ENCODE measurements at regions not wholly inside any gene's neighbourhood (a gene's known extent, or its start where the extent isn't known, plus 50 kb on each side); places are given as distances from the start of the nearest gene placed in this dataset.

DNA sequence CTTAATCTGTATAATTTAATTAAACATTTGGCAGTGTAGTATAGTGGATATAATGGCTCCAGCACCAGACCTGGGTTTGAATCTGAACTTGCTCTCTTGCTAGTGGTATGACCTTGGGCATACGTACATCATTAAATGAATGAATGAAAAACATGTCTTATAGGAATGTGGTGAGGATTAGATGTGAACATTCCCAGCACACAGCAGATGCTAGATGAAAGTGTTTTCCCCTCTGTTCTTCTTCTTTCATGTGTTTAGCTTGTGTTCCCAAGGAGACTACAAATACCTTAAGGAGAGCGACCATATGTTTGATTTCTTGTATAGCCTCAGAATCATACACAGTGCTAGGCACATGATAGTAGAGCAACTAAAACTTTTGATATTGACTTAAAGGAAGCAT, 56.5 kb downstream of the CT47B1 start:
- no peak overlapping the region for H3K27ac ChIP-seq (ENCODE audit: low read depth, low read length)
- no peaks in the 10 kb centered on the region for H3K9me3 ChIP-seq (ENCODE audit: insufficient read depth, low read depth, low read length)
- WGBS: 66% methylated on average over 2 of the region's 2 CpGs
- H3K9ac ChIP-seq (ENCODE audit: low read depth, low read length): no peak overlapping the region
- H3K27me3 ChIP-seq (ENCODE audit: insufficient read depth, low read length): peaks cover 71% of the 10 kb centered on the region
- H3K4me3 ChIP-seq (ENCODE audit: low read length): no peak overlapping the region
- no peaks in the 10 kb centered on the region for H3K36me3 ChIP-seq (ENCODE audit: insufficient read depth, low read length)
- H3K4me1 ChIP-seq (ENCODE audit: insufficient read depth, low read length): no peaks in the 10 kb centered on the region

DNA sequence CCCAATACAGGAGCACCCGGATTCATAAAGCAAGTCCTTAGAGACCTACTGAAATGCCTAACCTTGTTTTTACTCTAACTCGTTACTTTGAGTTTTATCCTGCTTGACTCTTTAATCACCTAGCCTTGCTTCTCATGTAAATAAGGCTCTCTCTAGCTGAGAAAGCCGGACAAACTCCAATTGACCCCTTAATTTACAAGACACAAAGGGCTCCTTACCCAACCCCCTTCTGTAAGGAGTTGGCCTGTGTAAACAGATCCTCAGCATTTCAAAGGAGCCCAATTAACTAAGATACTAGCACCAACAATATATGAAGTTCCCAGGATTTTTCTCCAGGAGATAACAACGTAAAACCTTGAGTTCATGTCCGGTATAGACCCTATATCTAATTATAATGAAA, 61.7 kb downstream of the CT47B1 start:
- H3K36me3 ChIP-seq (ENCODE audit: insufficient read depth, low read length): no peaks in the 10 kb centered on the region
- WGBS: 3% methylated on average over 3 of the region's 5 CpGs

DNA sequence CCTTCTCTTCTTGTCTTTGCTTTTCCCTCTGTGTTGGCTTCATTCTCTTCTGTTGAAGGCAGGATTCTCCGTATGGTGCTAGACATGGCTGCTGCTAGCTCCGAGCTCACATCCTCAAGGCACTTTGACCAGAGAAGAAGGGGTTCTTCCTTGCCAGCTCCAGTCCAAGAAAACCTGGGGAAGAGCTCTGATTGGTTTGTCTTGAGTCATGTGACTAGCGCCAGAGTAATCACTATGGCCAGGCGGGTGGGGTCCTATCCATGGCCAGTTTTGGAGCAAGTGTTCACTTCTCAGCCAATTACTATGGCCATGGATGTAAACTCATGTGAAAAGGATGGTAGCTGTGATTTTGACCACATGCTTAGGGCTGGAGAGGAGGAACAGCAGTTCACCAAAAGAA, 74.2 kb downstream of the CT47B1 start:
- no peaks in the 10 kb centered on the region for H3K4me1 ChIP-seq (ENCODE audit: insufficient read depth, low read length)
- peaks cover 82% of the 10 kb centered on the region for H3K27me3 ChIP-seq (ENCODE audit: insufficient read depth, low read length)
- H3K36me3 ChIP-seq (ENCODE audit: insufficient read depth, low read length): no peaks in the 10 kb centered on the region
- no peak overlapping the region for H3K27ac ChIP-seq (ENCODE audit: low read depth, low read length)
- H3K9ac ChIP-seq (ENCODE audit: low read depth, low read length): no peak overlapping the region
- no peak overlapping the region for H3K4me3 ChIP-seq (ENCODE audit: low read length)
- no peaks in the 10 kb centered on the region for H3K9me3 ChIP-seq (ENCODE audit: insufficient read depth, low read depth, low read length)
- WGBS: 78% methylated on average over 4 of the region's 4 CpGs

More for the DNA sequence above, 61.7 kb downstream of the CT47B1 start:
- Histone ChIP-seq H3K9ac (ENCODE audit: low read depth, low read length) (no peak overlapping the region), H3K27me3 (ENCODE audit: insufficient read depth, low read length) (peaks cover 67% of the 10 kb centered on the region), H3K4me1 (ENCODE audit: insufficient read depth, low read length) (no peaks in the 10 kb centered on the region), H3K9me3 (ENCODE audit: insufficient read depth, low read depth, low read length) (peaks cover 7% of the 10 kb centered on the region; the same call in 1 of the 2 replicates), H3K4me3 (ENCODE audit: low read length) (no peak overlapping the region), H3K27ac (ENCODE audit: low read depth, low read length) (no peak overlapping the region)

DNA sequence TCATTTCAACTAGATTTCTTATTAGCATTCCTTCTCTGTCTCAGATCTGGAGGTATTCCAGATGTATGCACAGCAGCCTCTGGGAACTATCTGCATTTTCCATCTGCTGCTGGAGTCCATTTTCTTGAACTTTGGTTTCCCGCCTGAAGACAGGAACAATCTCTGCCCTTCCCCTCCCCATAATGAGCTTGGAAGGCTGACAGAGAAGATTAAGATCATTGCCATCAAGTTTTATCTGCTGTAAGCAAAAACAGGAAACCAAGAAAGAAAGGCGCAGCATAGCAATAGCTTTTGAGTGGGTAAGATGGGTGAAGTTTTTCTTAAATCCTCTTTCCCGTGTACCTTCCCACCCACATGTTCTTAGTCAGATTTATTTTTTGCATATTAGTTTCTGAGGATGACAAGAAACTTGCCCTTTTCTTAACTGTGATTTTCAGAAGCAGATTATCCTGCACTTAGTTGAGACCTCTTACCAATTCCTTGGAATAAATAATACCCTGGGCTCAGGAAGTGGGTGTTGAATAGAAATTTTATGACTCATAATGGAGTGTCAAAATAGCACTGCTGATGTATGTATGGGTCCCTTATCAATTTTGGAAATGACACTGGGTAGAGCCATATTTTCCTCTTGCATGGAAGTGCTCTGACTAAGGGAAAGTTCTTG, 78.3 kb downstream of the CT47B1 start:
- H3K4me3 ChIP-seq (ENCODE audit: low read length): no peak overlapping the region
- H3K9me3 ChIP-seq (ENCODE audit: insufficient read depth, low read depth, low read length): no peaks in the 10 kb centered on the region
- H3K27me3 ChIP-seq (ENCODE audit: insufficient read depth, low read length): peaks cover 79% of the 10 kb centered on the region
- no CpG with 5 or more reads among the region's 3 CpGs for WGBS
- no peaks in the 10 kb centered on the region for H3K36me3 ChIP-seq (ENCODE audit: insufficient read depth, low read length)
- no peaks in the 10 kb centered on the region for H3K4me1 ChIP-seq (ENCODE audit: insufficient read depth, low read length)
- no peak overlapping the region for H3K9ac ChIP-seq (ENCODE audit: low read depth, low read length)
- no peak overlapping the region for H3K27ac ChIP-seq (ENCODE audit: low read depth, low read length)

DNA sequence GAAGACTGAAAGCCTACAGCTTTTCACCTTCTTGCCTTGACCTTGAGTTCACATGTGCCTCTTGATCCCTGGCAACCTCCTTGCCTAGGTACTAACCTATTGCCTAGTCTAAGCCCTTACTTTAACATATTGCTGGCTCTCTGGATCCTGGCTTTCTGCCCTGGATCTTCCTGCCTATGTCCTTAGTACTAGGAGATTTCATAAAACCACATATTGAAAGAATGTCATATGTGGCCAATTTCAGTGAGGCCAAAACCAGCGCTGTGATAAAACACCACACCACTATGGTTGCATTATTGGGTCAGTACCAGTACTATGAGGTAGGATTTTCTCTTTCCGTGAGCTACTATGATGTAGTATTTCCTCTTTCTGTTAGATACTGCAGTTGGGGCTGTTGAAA, 80.4 kb downstream of the CT47B1 start:
- Histone ChIP-seq H3K27me3 (ENCODE audit: insufficient read depth, low read length) (peaks cover 65% of the 10 kb centered on the region), H3K4me1 (ENCODE audit: insufficient read depth, low read length) (no peaks in the 10 kb centered on the region), H3K36me3 (ENCODE audit: insufficient read depth, low read length) (no peaks in the 10 kb centered on the region), H3K9me3 (ENCODE audit: insufficient read depth, low read depth, low read length) (no peaks in the 10 kb centered on the region), H3K9ac (ENCODE audit: low read depth, low read length) (no peak overlapping the region), H3K4me3 (ENCODE audit: low read length) (no peak overlapping the region), H3K27ac (ENCODE audit: low read depth, low read length) (no peak overlapping the region)
- no CpG with 5 or more reads among the region's 2 CpGs for WGBS

DNA sequence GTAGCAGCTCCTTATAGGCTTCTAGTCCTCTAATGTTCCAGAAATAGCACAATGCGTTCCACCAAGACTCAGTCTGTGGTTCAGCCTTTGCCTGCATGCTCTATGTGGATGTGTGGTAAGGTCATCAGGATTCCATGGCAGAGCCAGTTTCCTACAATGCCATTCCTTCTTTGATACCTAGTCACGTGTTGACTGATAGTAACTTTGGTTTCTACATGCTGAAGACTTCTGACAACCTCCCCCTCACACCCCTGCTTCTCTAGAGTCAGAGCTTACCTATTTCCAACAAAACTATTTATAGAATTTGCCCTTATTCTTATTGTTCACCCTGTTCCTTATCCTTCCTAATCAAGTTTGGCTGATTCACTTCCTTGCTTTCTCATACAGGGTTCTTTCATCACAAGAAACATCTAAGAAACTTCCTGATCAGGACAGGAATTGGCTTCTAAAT, 81.1 kb downstream of the CT47B1 start:
- Histone ChIP-seq H3K27ac (ENCODE audit: low read depth, low read length) (no peak overlapping the region), H3K36me3 (ENCODE audit: insufficient read depth, low read length) (no peaks in the 10 kb centered on the region), H3K4me3 (ENCODE audit: low read length) (no peak overlapping the region), H3K27me3 (ENCODE audit: insufficient read depth, low read length) (peaks cover 63% of the 10 kb centered on the region), H3K4me1 (ENCODE audit: insufficient read depth, low read length) (no peaks in the 10 kb centered on the region), H3K9me3 (ENCODE audit: insufficient read depth, low read depth, low read length) (no peaks in the 10 kb centered on the region), H3K9ac (ENCODE audit: low read depth, low read length) (no peak overlapping the region)
- 84% methylated on average over 2 of the region's 2 CpGs for WGBS

DNA sequence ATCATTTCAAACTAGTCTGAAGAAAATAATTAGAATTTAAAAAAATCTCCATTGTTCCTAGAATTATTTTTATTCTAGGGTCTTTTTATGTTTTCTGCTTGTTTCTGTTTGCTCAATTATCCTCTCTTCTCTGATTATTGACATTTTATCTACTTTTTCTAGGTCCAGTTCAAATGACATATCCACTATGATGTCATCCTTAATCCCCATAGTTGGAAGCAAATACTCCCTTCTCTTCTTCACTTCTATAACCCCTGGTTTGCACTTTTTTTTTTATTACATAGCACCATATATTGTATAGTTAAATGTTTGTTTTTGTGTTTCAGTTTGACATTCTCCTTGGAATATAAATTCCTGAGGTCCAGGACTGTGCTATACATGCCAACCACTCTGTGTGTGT, 82.6 kb downstream of the CT47B1 start:
- no peaks in the 10 kb centered on the region for H3K4me1 ChIP-seq (ENCODE audit: insufficient read depth, low read length)
- no peak overlapping the region for H3K27ac ChIP-seq (ENCODE audit: low read depth, low read length)
- no peaks in the 10 kb centered on the region for H3K36me3 ChIP-seq (ENCODE audit: insufficient read depth, low read length)
- H3K9me3 ChIP-seq (ENCODE audit: insufficient read depth, low read depth, low read length): no peaks in the 10 kb centered on the region
- H3K27me3 ChIP-seq (ENCODE audit: insufficient read depth, low read length): peaks cover 50% of the 10 kb centered on the region
- H3K4me3 ChIP-seq (ENCODE audit: low read length): no peak overlapping the region
- no peak overlapping the region for H3K9ac ChIP-seq (ENCODE audit: low read depth, low read length)

DNA sequence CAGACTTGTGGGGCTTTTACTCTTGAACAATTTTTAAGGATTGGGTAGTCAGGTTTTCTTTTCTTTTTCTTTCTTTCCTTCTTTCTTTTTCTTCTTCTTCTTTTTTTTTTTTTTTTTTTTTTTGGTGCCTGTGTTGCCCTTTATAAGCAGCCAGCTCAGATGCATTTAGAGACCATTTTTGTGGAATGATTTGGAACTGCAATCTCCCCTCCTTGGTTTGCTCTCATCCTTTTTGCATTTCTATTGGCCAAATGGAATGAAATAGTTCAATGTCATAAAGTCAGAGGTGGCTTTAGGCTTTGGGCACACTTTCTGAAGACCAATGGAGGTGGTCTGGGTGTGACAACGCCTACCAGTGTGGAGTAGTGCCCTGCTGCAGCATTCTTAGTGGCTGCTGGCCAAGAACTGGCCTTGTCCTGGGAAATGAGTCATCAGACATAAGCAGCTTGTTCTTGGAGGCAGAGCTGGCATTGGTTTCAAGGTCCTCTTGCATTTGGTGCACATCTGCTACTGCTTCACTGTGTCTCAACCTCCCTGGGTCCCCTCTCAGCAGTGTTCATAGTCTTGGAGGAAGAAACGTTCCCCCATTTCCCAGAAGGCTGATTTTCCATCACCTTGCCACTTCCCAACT, 84.5 kb downstream of the CT47B1 start:
- H3K9ac ChIP-seq (ENCODE audit: low read depth, low read length): no peak overlapping the region
- 88% methylated on average over 2 of the region's 2 CpGs for WGBS
- H3K9me3 ChIP-seq (ENCODE audit: insufficient read depth, low read depth, low read length): no peaks in the 10 kb centered on the region
- H3K36me3 ChIP-seq (ENCODE audit: insufficient read depth, low read length): no peaks in the 10 kb centered on the region
- no peak overlapping the region for H3K4me3 ChIP-seq (ENCODE audit: low read length)
- peaks cover 39% of the 10 kb centered on the region for H3K27me3 ChIP-seq (ENCODE audit: insufficient read depth, low read length)
- H3K4me1 ChIP-seq (ENCODE audit: insufficient read depth, low read length): no peaks in the 10 kb centered on the region
- H3K27ac ChIP-seq (ENCODE audit: low read depth, low read length): no peak overlapping the region

DNA sequence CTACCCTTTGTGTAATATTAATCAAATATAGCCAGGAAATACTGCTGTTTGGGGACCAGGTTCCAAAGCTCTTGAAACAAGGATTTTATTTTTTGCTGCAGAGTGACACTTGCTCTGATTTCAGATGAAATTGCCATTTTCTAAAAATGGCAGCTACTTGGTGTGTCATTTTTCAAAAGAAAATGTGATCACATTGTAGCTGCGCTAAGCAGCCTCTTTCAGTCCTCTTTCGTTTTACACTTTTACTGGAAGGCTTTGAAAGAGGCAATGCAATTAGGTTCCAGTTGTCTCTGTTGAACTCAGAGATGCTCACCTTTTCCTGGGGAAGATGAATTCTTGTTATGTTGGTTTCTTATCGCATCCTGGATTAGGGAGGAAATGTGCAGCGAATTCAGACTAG, 85.1 kb downstream of the CT47B1 start:
- Histone ChIP-seq H3K9ac (ENCODE audit: low read depth, low read length) (no peak overlapping the region), H3K9me3 (ENCODE audit: insufficient read depth, low read depth, low read length) (no peaks in the 10 kb centered on the region), H3K36me3 (ENCODE audit: insufficient read depth, low read length) (no peaks in the 10 kb centered on the region), H3K4me3 (ENCODE audit: low read length) (no peak overlapping the region), H3K27ac (ENCODE audit: low read depth, low read length) (no peak overlapping the region), H3K4me1 (ENCODE audit: insufficient read depth, low read length) (no peaks in the 10 kb centered on the region), H3K27me3 (ENCODE audit: insufficient read depth, low read length) (peaks cover 35% of the 10 kb centered on the region)
- WGBS: 90% methylated on average over 4 of the region's 4 CpGs

DNA sequence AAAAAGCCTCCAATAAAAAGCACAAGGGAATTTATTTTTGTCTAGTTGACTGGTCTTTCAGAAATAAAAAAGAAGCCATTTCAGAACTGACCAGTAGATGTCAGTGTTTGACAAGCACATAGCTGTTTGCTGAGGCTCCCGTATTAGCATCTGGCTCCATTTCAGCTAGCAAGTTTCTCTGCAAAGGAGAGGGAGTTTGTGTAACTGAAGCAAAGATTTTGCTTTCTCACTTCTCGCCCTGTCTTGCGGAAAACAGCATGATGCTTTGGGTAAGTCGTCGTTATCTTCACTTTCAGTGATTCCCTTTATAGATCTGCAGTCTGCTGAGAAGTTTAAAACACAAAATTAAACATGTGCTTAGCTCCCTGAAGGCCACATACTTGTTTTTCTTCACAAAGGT, 85.5 kb downstream of the CT47B1 start:
- Histone ChIP-seq H3K9me3 (ENCODE audit: insufficient read depth, low read depth, low read length) (no peaks in the 10 kb centered on the region), H3K36me3 (ENCODE audit: insufficient read depth, low read length) (no peaks in the 10 kb centered on the region), H3K4me3 (ENCODE audit: low read length) (no peak overlapping the region), H3K27me3 (ENCODE audit: insufficient read depth, low read length) (peaks cover 31% of the 10 kb centered on the region), H3K27ac (ENCODE audit: low read depth, low read length) (no peak overlapping the region), H3K4me1 (ENCODE audit: insufficient read depth, low read length) (no peaks in the 10 kb centered on the region), H3K9ac (ENCODE audit: low read depth, low read length) (no peak overlapping the region)
- 6% methylated on average over 5 of the region's 5 CpGs for WGBS

DNA sequence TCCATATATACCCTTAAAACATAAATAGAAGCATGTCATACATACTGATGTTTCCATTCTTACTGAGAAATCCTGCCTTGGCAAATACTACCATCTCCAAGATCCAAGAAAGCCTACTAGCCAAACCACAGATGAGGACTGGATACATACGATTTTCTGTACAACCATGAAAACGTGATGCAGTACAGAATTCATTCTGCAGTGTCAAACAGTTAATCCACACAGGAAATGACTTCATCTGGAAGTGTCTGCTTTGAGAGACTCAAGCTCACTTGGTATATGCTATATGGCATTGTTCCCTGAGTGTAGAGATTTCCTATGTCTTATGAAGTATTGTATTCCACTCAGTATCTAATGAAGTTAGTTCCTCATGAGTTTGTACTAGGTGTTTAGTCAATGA, 94.3 kb downstream of the CT47B1 start:
- Histone ChIP-seq H3K4me1 (ENCODE audit: insufficient read depth, low read length) (no peaks in the 10 kb centered on the region), H3K9me3 (ENCODE audit: insufficient read depth, low read depth, low read length) (no peaks in the 10 kb centered on the region), H3K27me3 (ENCODE audit: insufficient read depth, low read length) (peaks cover 4% of the 10 kb centered on the region; the same call in 1 of the 2 replicates), H3K36me3 (ENCODE audit: insufficient read depth, low read length) (no peaks in the 10 kb centered on the region), H3K27ac (ENCODE audit: low read depth, low read length) (no peak overlapping the region), H3K9ac (ENCODE audit: low read depth, low read length) (no peak overlapping the region), H3K4me3 (ENCODE audit: low read length) (no peak overlapping the region)
- WGBS: 91% methylated on average over 2 of the region's 2 CpGs
